Spleen (tissue), 11 donors: ENCODE measurements at regions not wholly inside any gene's neighbourhood (a gene's known extent, or its start where the extent isn't known, plus 50 kb on each side); places are given as distances from the start of the nearest gene placed in this dataset.

ENCODE experiments used
- DNase-seq: peaks from one replicate; pipeline ENCODE4 v3.0.0-alpha.2; 2020
- H3K27ac ChIP-seq, 8 donors: fragments of 200-600 bp; sonication (generic) in 7 of 8; 1 replicate in 4 of 8; 2 replicates in 4 of 8; pipeline versions ENCODE4 v1.5.0 to v1.8.0; 2016 to 2021; ENCODE audit warnings: inconsistent platforms in 4 of 8, mild to moderate bottlenecking in 4 of 8, moderate library complexity in 1 of 8
- H3K27me3 ChIP-seq, 7 donors: fragments of 200-600 bp; sonication (generic) in 6 of 7; replicated peaks in 1 of 7; 1 replicate in 4 of 7; 2 replicates in 3 of 7; pipeline versions ENCODE4 v1.5.0 to v1.8.0; 2016 to 2021; ENCODE audit warnings: inconsistent platforms in 3 of 7, mild to moderate bottlenecking in 1 of 7
- H3K36me3 ChIP-seq, 6 donors: fragments of 200-600 bp; sonication (generic) in 5 of 6; 1 replicate in 4 of 6; 2 replicates in 2 of 6; pipeline versions ENCODE4 v1.5.0 to v1.8.0; 2016 to 2021; ENCODE audit warnings: inconsistent platforms in 2 of 6
- H3K4me1 ChIP-seq, 6 donors: fragments of 200-600 bp; sonication (generic) in 5 of 6; 1 replicate in 3 of 6; 2 replicates in 3 of 6; pipeline versions ENCODE4 v1.5.0 to v1.8.0; 2016 to 2021; ENCODE audit warnings: inconsistent platforms in 3 of 6
- H3K4me3 ChIP-seq, 8 donors: fragments of 200-600 bp; sonication (generic) in 7 of 8; 1 replicate in 4 of 8; 2 replicates in 4 of 8; pipeline versions ENCODE4 v1.5.0 to v1.8.0; 2016 to 2021; ENCODE audit warnings: inconsistent platforms in 4 of 8, mild to moderate bottlenecking in 4 of 8, moderate library complexity in 2 of 8
- H3K9me3 ChIP-seq, 8 donors: fragments of 200-600 bp; sonication (generic) in 7 of 8; 1 replicate in 4 of 8; 2 replicates in 4 of 8; pipeline versions ENCODE4 v1.5.0 to v1.8.0; 2016 to 2021; ENCODE audit warnings: inconsistent platforms in 4 of 8
- CTCF ChIP-seq, 11 experiments: fragments of 200-600 bp in 7 of 11; fragments of 450-650 bp in 4 of 11; sonication (generic) in 4 of 11; IDR thresholded peaks in 8 of 11; conservative IDR thresholded peaks in 3 of 11; 1 replicate in 7 of 11; 2 replicates in 4 of 11; pipeline versions ENCODE4 v1.4.0 to v1.8.0; 2016 to 2021; ENCODE audit warnings: antibody characterized with exemption in 11 of 11, inconsistent platforms in 4 of 11, mild to moderate bottlenecking in 1 of 11
- POLR2A ChIP-seq, 3 donors: fragments of 450-650 bp; IDR thresholded peaks; one replicate each; pipeline ENCODE4 v1.5.1; 2017; ENCODE audit warnings: antibody characterized with exemption in 3 of 3, mild to moderate bottlenecking in 1 of 3
- POLR2AphosphoS5 ChIP-seq, 3 donors: sonication (generic); formaldehyde crosslinking; IDR thresholded peaks; one replicate each; pipeline ENCODE4 v1.5.1; 2017; ENCODE audit warnings: antibody characterized with exemption in 3 of 3
- WGBS, 5 donors: extraction: QIAGEN DNeasy Blood & Tissue Kit in 3 of 5; methylation state at CpG; one replicate each; pipeline versions ENCODE4 v1.1.5 to v1.1.7; 2013 to 2018; 5-methylcytosine and 5-hydroxymethylcytosine counted together
- intact Hi-C: fragments of 100-400 bp; cut with DNase I; formaldehyde crosslinking; loops from one replicate; pipeline ENCODE4 v1.15.0; 2023; ENCODE audit warnings: low total_unique reads
- donor health status: healthy with polysubstance abuse.
- donor health status: DM: no; HTN: no; CAD: no; lungs with moderate emphysema.
- donor health status: DM: no; HTN: no; CAD: no.
- donor health status: Bipolar disorder and iron deficiency.
- donor health status: healthy.
- donor health status: DM: no; HTN: no; CAD: no.
- donor health status: DM: yes; HTN: yes; CAD: no.

- no peak for TF ChIP-seq CTCF (IDR thresholded peaks at IDR 0.05 in 8 of 11, conservative IDR thresholded peaks at IDR 0.05 in 3 of 11)
- no peak for TF ChIP-seq POLR2AphosphoS5 (IDR thresholded peaks at IDR 0.05)
- no peak for TF ChIP-seq POLR2A (IDR thresholded peaks at IDR 0.05)
- DNase-seq = no peak
- H3K36me3 ChIP-seq = no peaks in the 10 kb centered on the region
- peaks cover 0 to 34% (median 6%) of the 10 kb centered on the region in 8 donors for H3K9me3 ChIP-seq
- intact Hi-C loops = loop anchor here (10.0 kb wide), 1 partner anchor 58 kb away; no protein-coding TSS in a partner anchor
- H3K27me3 ChIP-seq = no peaks in the 10 kb centered on the region
- no peak overlapping the region for H3K27ac ChIP-seq
- 40 to 49% (median 46%) methylated on average over 3 of the region's 3 CpGs for WGBS, 5 donors
- H3K4me1 ChIP-seq = no peaks in the 10 kb centered on the region
- no peak overlapping the region for H3K4me3 ChIP-seq
Observed at GRCh38 chr20:21936720-21937380, 231.4 kb downstream of the PAX1 start.

GRCh38 chr20:21936261-21936660 lies 230.8 kb downstream of the PAX1 start:
- 64 to 73% (median 70%) methylated on average over 4 of the region's 4 CpGs for WGBS, 5 donors
- H3K36me3 ChIP-seq = no peaks in the 10 kb centered on the region
- H3K9me3 ChIP-seq = peaks cover 0 to 34% (median 6%) of the 10 kb centered on the region in 8 donors
- no peak overlapping the region for H3K4me3 ChIP-seq
- H3K27ac ChIP-seq = no peak overlapping the region
- intact Hi-C loops = loop anchor here (10.0 kb wide), 1 partner anchor 59 kb away; no protein-coding TSS in a partner anchor
- no peaks in the 10 kb centered on the region for H3K4me1 ChIP-seq
- H3K27me3 ChIP-seq = no peaks in the 10 kb centered on the region
- no peak for TF ChIP-seq POLR2AphosphoS5 (IDR thresholded peaks at IDR 0.05)
- TF ChIP-seq POLR2A (IDR thresholded peaks at IDR 0.05) = no peak
- no peak for TF ChIP-seq CTCF (IDR thresholded peaks at IDR 0.05 in 8 of 11, conservative IDR thresholded peaks at IDR 0.05 in 3 of 11)
- DNase-seq = no peak

- Histone ChIP-seq H3K36me3 (no peaks in the 10 kb centered on the region), H3K4me1 (no peaks in the 10 kb centered on the region), H3K4me3 (no peak overlapping the region), H3K27ac (no peak overlapping the region), H3K27me3 (no peaks in the 10 kb centered on the region), H3K9me3 (peaks cover 0 to 27% (median 3%) of the 10 kb centered on the region in 8 donors)
- intact Hi-C loops = loop anchor here (10.0 kb wide), 1 partner anchor 61 kb away; no protein-coding TSS in a partner anchor
- DNase-seq = no peak
- TF ChIP-seq CTCF (IDR thresholded peaks at IDR 0.05 in 8 of 11, conservative IDR thresholded peaks at IDR 0.05 in 3 of 11) (no peak), POLR2A (IDR thresholded peaks at IDR 0.05) (no peak), POLR2AphosphoS5 (IDR thresholded peaks at IDR 0.05) (no peak)
- 76 to 89% (median 87%) methylated on average over 3 of the region's 3 CpGs for WGBS, 5 donors
Observed at GRCh38 chr20:21933526-21933925, 228.1 kb downstream of the PAX1 start.

- intact Hi-C loops = no loop called here
- no peak overlapping the region for H3K4me3 ChIP-seq
- no peak for DNase-seq
- H3K9me3 ChIP-seq = peaks cover 0 to 57% (median 12%) of the 10 kb centered on the region in 8 donors
- no peaks in the 10 kb centered on the region for H3K4me1 ChIP-seq
- no peak for TF ChIP-seq POLR2A (IDR thresholded peaks at IDR 0.05)
- TF ChIP-seq CTCF (IDR thresholded peaks at IDR 0.05 in 8 of 11, conservative IDR thresholded peaks at IDR 0.05 in 3 of 11) = no peak
- TF ChIP-seq POLR2AphosphoS5 (IDR thresholded peaks at IDR 0.05) = no peak
- no peaks in the 10 kb centered on the region for H3K27me3 ChIP-seq
- 46 to 60% (median 52%) methylated on average over 5 of the region's 5 CpGs for WGBS, 5 donors
- no peak overlapping the region for H3K27ac ChIP-seq
- H3K36me3 ChIP-seq = no peaks in the 10 kb centered on the region
Observed at GRCh38 chr20:21921251-21921650, 215.8 kb downstream of the PAX1 start.
